ENCODE measurements at regions not wholly inside any gene's neighbourhood (a gene's known extent, or its start where the extent isn't known, plus 50 kb on each side); places are given as distances from the start of the nearest gene placed in this dataset.

DNA sequence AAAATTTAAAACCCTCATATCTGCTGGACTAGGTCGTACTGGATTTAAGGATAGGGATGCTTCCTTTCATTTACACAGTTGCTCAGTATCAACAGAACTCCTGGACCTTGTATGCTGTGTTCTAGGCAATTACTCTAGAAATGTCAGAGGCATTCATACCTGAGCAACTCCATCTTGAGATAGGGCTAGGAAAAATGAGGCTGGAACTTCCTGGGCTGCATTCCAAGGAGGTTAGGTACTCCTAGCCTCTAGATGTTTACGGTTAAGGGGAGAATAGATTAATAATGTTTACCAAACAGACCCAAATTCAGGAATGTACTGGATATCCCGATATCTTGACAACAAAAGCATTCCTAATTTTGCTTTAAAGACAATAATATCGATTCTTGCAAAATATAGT, 84.7 kb upstream of the NLGN4X start:
- no peak for ATAC-seq
- Mint-ChIP-seq H3K4me1 (peaks cover 16% of the 10 kb centered on the region), H3K4me3 (no peak overlapping the region), H3K27me3 (ENCODE audit: low read depth) (0 out of 2 replicates have a peak, but pooled peaks cover 5% of the 10 kb centered on the region), H3K9me3 (peaks cover 17% of the 10 kb centered on the region), H3K27ac (no peak overlapping the region), H3K36me3 (peaks cover 20% of the 10 kb centered on the region)
- POLR2A ChIA-PET, result no interaction called here
- CTCF ChIA-PET, result no interaction called here
- DNase-seq (ENCODE audit: low spot score), result no peak
- TF ChIP-seq KAT7 (CRISPR knock-in tag; IDR thresholded peaks at IDR 0.05; ENCODE audit: borderline replicate concordance), result no peak
- TF ChIP-seq, protein P1, sequence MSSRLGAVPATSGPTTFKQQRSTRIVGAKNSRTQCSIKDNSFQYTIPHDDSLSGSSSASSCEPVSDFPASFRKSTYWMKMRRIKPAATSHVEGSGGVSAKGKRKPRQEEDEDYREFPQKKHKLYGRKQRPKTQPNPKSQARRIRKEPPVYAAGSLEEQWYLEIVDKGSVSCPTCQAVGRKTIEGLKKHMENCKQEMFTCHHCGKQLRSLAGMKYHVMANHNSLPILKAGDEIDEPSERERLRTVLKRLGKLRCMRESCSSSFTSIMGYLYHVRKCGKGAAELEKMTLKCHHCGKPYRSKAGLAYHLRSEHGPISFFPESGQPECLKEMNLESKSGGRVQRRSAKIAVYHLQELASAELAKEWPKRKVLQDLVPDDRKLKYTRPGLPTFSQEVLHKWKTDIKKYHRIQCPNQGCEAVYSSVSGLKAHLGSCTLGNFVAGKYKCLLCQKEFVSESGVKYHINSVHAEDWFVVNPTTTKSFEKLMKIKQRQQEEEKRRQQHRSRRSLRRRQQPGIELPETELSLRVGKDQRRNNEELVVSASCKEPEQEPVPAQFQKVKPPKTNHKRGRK (CRISPR knock-in tag; IDR thresholded peaks at IDR 0.05; ENCODE audit: borderline replicate concordance), result no peak
- no peak for TF ChIP-seq SMAD4 (CRISPR knock-in tag; IDR thresholded peaks at IDR 0.05)
- TF ChIP-seq OVOL2 (CRISPR knock-in tag; IDR thresholded peaks at IDR 0.05; ENCODE audit: borderline replicate concordance), result no peak
- no peak for TF ChIP-seq ZSCAN18 (CRISPR knock-in tag; IDR thresholded peaks at IDR 0.05)
- no peak for TF ChIP-seq ZNF396 (CRISPR knock-in tag; IDR thresholded peaks at IDR 0.05; ENCODE audit: borderline replicate concordance)
- no peak for TF ChIP-seq FOXP4 (CRISPR knock-in tag; IDR thresholded peaks at IDR 0.05)
- TF ChIP-seq, protein P2, sequence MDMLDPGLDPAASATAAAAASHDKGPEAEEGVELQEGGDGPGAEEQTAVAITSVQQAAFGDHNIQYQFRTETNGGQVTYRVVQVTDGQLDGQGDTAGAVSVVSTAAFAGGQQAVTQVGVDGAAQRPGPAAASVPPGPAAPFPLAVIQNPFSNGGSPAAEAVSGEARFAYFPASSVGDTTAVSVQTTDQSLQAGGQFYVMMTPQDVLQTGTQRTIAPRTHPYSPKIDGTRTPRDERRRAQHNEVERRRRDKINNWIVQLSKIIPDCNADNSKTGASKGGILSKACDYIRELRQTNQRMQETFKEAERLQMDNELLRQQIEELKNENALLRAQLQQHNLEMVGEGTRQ (CRISPR knock-in tag; IDR thresholded peaks at IDR 0.05), result no peak
- TF ChIP-seq ZMAT4 (CRISPR knock-in tag; IDR thresholded peaks at IDR 0.05), result no peak
- TF ChIP-seq, protein P3, sequence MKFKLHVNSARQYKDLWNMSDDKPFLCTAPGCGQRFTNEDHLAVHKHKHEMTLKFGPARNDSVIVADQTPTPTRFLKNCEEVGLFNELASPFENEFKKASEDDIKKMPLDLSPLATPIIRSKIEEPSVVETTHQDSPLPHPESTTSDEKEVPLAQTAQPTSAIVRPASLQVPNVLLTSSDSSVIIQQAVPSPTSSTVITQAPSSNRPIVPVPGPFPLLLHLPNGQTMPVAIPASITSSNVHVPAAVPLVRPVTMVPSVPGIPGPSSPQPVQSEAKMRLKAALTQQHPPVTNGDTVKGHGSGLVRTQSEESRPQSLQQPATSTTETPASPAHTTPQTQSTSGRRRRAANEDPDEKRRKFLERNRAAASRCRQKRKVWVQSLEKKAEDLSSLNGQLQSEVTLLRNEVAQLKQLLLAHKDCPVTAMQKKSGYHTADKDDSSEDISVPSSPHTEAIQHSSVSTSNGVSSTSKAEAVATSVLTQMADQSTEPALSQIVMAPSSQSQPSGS (CRISPR knock-in tag; IDR thresholded peaks at IDR 0.05; ENCODE audit: borderline replicate concordance, low read depth), result no peak
- no peak for TF ChIP-seq ZNF425 (CRISPR knock-in tag; conservative IDR thresholded peaks at IDR 0.05)
- TF ChIP-seq, protein P4, sequence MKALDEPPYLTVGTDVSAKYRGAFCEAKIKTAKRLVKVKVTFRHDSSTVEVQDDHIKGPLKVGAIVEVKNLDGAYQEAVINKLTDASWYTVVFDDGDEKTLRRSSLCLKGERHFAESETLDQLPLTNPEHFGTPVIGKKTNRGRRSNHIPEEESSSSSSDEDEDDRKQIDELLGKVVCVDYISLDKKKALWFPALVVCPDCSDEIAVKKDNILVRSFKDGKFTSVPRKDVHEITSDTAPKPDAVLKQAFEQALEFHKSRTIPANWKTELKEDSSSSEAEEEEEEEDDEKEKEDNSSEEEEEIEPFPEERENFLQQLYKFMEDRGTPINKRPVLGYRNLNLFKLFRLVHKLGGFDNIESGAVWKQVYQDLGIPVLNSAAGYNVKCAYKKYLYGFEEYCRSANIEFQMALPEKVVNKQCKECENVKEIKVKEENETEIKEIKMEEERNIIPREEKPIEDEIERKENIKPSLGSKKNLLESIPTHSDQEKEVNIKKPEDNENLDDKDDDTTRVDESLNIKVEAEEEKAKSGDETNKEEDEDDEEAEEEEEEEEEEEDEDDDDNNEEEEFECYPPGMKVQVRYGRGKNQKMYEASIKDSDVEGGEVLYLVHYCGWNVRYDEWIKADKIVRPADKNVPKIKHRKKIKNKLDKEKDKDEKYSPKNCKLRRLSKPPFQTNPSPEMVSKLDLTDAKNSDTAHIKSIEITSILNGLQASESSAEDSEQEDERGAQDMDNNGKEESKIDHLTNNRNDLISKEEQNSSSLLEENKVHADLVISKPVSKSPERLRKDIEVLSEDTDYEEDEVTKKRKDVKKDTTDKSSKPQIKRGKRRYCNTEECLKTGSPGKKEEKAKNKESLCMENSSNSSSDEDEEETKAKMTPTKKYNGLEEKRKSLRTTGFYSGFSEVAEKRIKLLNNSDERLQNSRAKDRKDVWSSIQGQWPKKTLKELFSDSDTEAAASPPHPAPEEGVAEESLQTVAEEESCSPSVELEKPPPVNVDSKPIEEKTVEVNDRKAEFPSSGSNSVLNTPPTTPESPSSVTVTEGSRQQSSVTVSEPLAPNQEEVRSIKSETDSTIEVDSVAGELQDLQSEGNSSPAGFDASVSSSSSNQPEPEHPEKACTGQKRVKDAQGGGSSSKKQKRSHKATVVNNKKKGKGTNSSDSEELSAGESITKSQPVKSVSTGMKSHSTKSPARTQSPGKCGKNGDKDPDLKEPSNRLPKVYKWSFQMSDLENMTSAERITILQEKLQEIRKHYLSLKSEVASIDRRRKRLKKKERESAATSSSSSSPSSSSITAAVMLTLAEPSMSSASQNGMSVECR (CRISPR knock-in tag; IDR thresholded peaks at IDR 0.05; ENCODE audit: borderline replicate concordance), result no peak
- no peak for TF ChIP-seq ATF3 (CRISPR knock-in tag; conservative IDR thresholded peaks at IDR 0.05)
- TF ChIP-seq ZNF317 (CRISPR knock-in tag; IDR thresholded peaks at IDR 0.05; ENCODE audit: borderline replicate concordance, low read depth), result no peak
- no peak for TF ChIP-seq CDX4 (CRISPR knock-in tag; IDR thresholded peaks at IDR 0.05; ENCODE audit: borderline replicate concordance)
- TF ChIP-seq, protein P5, sequence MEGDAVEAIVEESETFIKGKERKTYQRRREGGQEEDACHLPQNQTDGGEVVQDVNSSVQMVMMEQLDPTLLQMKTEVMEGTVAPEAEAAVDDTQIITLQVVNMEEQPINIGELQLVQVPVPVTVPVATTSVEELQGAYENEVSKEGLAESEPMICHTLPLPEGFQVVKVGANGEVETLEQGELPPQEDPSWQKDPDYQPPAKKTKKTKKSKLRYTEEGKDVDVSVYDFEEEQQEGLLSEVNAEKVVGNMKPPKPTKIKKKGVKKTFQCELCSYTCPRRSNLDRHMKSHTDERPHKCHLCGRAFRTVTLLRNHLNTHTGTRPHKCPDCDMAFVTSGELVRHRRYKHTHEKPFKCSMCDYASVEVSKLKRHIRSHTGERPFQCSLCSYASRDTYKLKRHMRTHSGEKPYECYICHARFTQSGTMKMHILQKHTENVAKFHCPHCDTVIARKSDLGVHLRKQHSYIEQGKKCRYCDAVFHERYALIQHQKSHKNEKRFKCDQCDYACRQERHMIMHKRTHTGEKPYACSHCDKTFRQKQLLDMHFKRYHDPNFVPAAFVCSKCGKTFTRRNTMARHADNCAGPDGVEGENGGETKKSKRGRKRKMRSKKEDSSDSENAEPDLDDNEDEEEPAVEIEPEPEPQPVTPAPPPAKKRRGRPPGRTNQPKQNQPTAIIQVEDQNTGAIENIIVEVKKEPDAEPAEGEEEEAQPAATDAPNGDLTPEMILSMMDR (IDR thresholded peaks at IDR 0.05), result no peak
- no peak for TF ChIP-seq MXD4 (CRISPR knock-in tag; IDR thresholded peaks at IDR 0.05; ENCODE audit: borderline replicate concordance)
- TF ChIP-seq ZNF232 (CRISPR knock-in tag; IDR thresholded peaks at IDR 0.05), result no peak
